ENCODE measurements at regions not wholly inside any gene's neighbourhood (a gene's known extent, or its start where the extent isn't known, plus 50 kb on each side); places are given as distances from the start of the nearest gene placed in this dataset.

DNA sequence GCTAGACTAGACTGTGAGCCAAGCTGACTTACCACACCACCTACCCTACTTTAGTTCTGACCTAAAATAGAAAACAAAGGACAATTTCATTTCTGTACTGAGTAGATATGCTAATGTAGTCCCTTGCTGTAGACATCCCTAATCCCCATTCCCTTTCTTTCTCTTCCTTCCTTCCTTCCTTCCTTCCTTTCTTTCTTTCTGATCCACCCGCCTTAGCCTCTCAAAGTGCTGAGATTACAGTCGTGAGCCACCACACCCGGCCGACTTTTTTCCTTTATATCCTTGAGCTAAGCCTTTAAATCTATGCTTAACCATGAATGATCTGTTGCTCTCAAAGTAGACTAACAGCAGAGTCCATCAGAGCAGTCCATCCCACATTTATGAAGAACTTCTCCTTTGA is 465.0 kb downstream of the SLITRK6 start:
- TF ChIP-seq, protein P1, sequence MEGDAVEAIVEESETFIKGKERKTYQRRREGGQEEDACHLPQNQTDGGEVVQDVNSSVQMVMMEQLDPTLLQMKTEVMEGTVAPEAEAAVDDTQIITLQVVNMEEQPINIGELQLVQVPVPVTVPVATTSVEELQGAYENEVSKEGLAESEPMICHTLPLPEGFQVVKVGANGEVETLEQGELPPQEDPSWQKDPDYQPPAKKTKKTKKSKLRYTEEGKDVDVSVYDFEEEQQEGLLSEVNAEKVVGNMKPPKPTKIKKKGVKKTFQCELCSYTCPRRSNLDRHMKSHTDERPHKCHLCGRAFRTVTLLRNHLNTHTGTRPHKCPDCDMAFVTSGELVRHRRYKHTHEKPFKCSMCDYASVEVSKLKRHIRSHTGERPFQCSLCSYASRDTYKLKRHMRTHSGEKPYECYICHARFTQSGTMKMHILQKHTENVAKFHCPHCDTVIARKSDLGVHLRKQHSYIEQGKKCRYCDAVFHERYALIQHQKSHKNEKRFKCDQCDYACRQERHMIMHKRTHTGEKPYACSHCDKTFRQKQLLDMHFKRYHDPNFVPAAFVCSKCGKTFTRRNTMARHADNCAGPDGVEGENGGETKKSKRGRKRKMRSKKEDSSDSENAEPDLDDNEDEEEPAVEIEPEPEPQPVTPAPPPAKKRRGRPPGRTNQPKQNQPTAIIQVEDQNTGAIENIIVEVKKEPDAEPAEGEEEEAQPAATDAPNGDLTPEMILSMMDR (conservative IDR thresholded peaks at IDR 0.05; ENCODE audit: low read length), result no peak
- TF ChIP-seq EZH2phosphoT487 (IDR thresholded peaks at IDR 0.05; ENCODE audit: borderline replicate concordance, low read depth, low read length), result no peak
- H3K27ac ChIP-seq (ENCODE audit: low read depth, low read length, poor library complexity, severe bottlenecking), result no peak overlapping the region
- H3K4me2 ChIP-seq (ENCODE audit: low read length), result no peak overlapping the region
- H3K36me3 ChIP-seq (ENCODE audit: insufficient read depth, low read length), result no peaks in the 10 kb centered on the region
- no peaks in the 10 kb centered on the region for H4K20me1 ChIP-seq (ENCODE audit: insufficient read depth, low read length)
- H2AFZ ChIP-seq (ENCODE audit: low read length), result no peak overlapping the region
- no peak for DNase-seq (ENCODE audit: low spot score)
- BruUV-seq (replicated peaks), result no TSS peak
- CTCF ChIA-PET (ENCODE audit: unreplicated experiment), result no interaction called here
- no peaks in the 10 kb centered on the region for H3K9me2 ChIP-seq (ENCODE audit: insufficient read depth, low read length)
- H3K4me3 ChIP-seq (ENCODE audit: low read depth, low read length, poor library complexity, severe bottlenecking), result no peak overlapping the region
- POLR2A ChIA-PET, result no interaction called here
- H3K4me1 ChIP-seq (ENCODE audit: insufficient read depth, low read length, poor library complexity, severe bottlenecking), result no peaks in the 10 kb centered on the region
- intact Hi-C loops (cut with micrococcal nuclease; ENCODE audit: unreplicated experiment), result no loop called here
- no peaks in the 10 kb centered on the region for H3K79me2 ChIP-seq (ENCODE audit: insufficient read depth, low read depth, low read length)
- no peaks in the 10 kb centered on the region for H3K9me3 ChIP-seq (ENCODE audit: low read length)

DNA sequence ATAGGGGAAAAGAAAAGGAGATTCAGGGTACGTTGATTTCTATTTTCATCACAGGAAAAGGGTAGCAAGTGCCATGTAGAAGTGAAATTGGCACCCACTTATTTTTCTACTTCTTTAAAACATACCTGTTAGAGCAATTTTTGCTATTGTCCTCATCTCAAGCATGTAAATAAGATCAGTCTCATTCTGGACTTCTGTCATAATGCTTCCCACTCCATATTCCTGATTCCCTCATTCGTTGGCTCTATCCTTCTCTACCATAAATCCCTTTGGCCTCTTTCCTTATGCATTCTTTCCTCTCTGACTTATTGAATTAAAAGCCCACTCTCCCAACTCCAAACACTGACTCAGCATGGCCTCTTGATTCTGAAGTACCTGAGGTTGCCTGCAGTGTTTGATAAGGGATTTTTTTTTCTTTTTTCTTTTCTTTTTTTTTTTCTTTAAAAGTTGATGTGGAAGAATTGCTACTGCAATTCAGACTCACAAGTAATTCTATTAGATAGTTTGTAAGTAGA is 465.7 kb downstream of the SLITRK6 start:
- no peaks in the 10 kb centered on the region for H4K20me1 ChIP-seq (ENCODE audit: insufficient read depth, low read length)
- no peak overlapping the region for H3K4me3 ChIP-seq (ENCODE audit: low read depth, low read length, poor library complexity, severe bottlenecking)
- H3K36me3 ChIP-seq (ENCODE audit: insufficient read depth, low read length), result no peaks in the 10 kb centered on the region
- TF ChIP-seq, protein P1 (conservative IDR thresholded peaks at IDR 0.05; ENCODE audit: low read length), result no peak
- TF ChIP-seq EZH2phosphoT487 (IDR thresholded peaks at IDR 0.05; ENCODE audit: borderline replicate concordance, low read depth, low read length), result no peak
- no peaks in the 10 kb centered on the region for H3K9me3 ChIP-seq (ENCODE audit: low read length)
- BruUV-seq (replicated peaks), result no TSS peak
- ChIA-PET CTCF (ENCODE audit: unreplicated experiment) (no interaction called here), POLR2A (interaction anchor here (0.5 kb wide), 1 partner anchor 22 kb away, joined by 3 read pairs; no protein-coding TSS in a partner anchor)
- no peak overlapping the region for H2AFZ ChIP-seq (ENCODE audit: low read length)
- H3K9me2 ChIP-seq (ENCODE audit: insufficient read depth, low read length), result no peaks in the 10 kb centered on the region
- H3K27ac ChIP-seq (ENCODE audit: low read depth, low read length, poor library complexity, severe bottlenecking), result no peak overlapping the region
- DNase-seq (ENCODE audit: low spot score), result no peak
- no peak overlapping the region for H3K4me2 ChIP-seq (ENCODE audit: low read length)
- no peaks in the 10 kb centered on the region for H3K4me1 ChIP-seq (ENCODE audit: insufficient read depth, low read length, poor library complexity, severe bottlenecking)
- intact Hi-C loops (cut with micrococcal nuclease; ENCODE audit: unreplicated experiment), result no loop called here
- H3K79me2 ChIP-seq (ENCODE audit: insufficient read depth, low read depth, low read length), result no peaks in the 10 kb centered on the region

DNA sequence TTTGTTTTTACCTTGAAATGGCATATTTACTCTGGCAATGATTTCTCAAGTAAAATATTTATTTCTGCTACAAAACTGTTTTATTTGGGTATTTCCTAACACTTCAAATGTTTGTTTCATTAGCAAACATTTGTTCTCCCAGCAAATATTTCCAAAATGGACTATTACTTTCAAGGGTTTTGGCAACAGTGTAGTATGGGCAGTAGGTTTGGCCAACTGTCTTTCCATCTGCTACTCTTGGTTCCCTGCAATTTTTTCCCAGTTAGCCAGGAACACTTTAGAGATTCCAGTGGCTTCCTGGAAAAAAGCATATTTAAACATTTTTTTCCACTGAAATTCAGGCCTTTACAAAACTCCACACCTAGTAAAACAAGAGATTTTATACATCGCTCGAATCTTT is 466.6 kb downstream of the SLITRK6 start:
- H3K27ac ChIP-seq (ENCODE audit: low read depth, low read length, poor library complexity, severe bottlenecking), result no peak overlapping the region
- no peaks in the 10 kb centered on the region for H4K20me1 ChIP-seq (ENCODE audit: insufficient read depth, low read length)
- H3K36me3 ChIP-seq (ENCODE audit: insufficient read depth, low read length), result no peaks in the 10 kb centered on the region
- H3K4me1 ChIP-seq (ENCODE audit: insufficient read depth, low read length, poor library complexity, severe bottlenecking), result no peaks in the 10 kb centered on the region
- POLR2A ChIA-PET, result interaction anchor here (1.3 to 1.5 kb wide), 2 partner anchors 15 to 99 kb away, joined by 4 read pairs; no protein-coding TSS in a partner anchor
- no peak overlapping the region for H3K4me2 ChIP-seq (ENCODE audit: low read length)
- intact Hi-C loops (cut with micrococcal nuclease; ENCODE audit: unreplicated experiment), result no loop called here
- no peaks in the 10 kb centered on the region for H3K79me2 ChIP-seq (ENCODE audit: insufficient read depth, low read depth, low read length)
- no peak overlapping the region for H3K4me3 ChIP-seq (ENCODE audit: low read depth, low read length, poor library complexity, severe bottlenecking)
- CTCF ChIA-PET (ENCODE audit: unreplicated experiment), result no interaction called here
- no peak for DNase-seq (ENCODE audit: low spot score)
- no peaks in the 10 kb centered on the region for H3K9me3 ChIP-seq (ENCODE audit: low read length)
- TF ChIP-seq, protein P1 (conservative IDR thresholded peaks at IDR 0.05; ENCODE audit: low read length), result no peak
- TF ChIP-seq EZH2phosphoT487 (IDR thresholded peaks at IDR 0.05; ENCODE audit: borderline replicate concordance, low read depth, low read length), result no peak
- BruUV-seq (replicated peaks), result no TSS peak
- H2AFZ ChIP-seq (ENCODE audit: low read length), result no peak overlapping the region
- no peaks in the 10 kb centered on the region for H3K9me2 ChIP-seq (ENCODE audit: insufficient read depth, low read length)
